22Rv1 (cell line): ENCODE measurements at regions not wholly inside any gene's neighbourhood (a gene's known extent, or its start where the extent isn't known, plus 50 kb on each side); places are given as distances from the start of the nearest gene placed in this dataset.

Experiments used
- H3K27ac ChIP-seq: fragments of 450-650 bp; 2 replicates; pipeline ENCODE4 v1.5.1; 2017
- CTCF ChIP-seq: fragments of 450-650 bp; IDR thresholded peaks from 2 replicates; pipeline ENCODE4 v1.5.1; 2017; ENCODE audit warnings: mild to moderate bottlenecking
- ZFX ChIP-seq: fragments of 450-650 bp; IDR thresholded peaks from 2 replicates; pipeline ENCODE4 v1.6.1; 2017; ENCODE audit warnings: antibody characterized with exemption, borderline replicate concordance

- TF ChIP-seq CTCF, result no peak
- no peak for TF ChIP-seq ZFX
- no peak overlapping the region for H3K27ac ChIP-seq
Measured at GRCh38 chr15:77807611-77808010, 174.9 kb upstream of the LINGO1 start.

GRCh38 chr15:77807115-77807514 lies 174.4 kb upstream of the LINGO1 start:
- no peak for TF ChIP-seq CTCF
- TF ChIP-seq ZFX, result no peak
- H3K27ac ChIP-seq, result no peak overlapping the region

GRCh38 chr15:77804210-77804609 lies 171.5 kb upstream of the LINGO1 start:
- TF ChIP-seq ZFX, result no peak
- TF ChIP-seq CTCF, result no peak
- no peak overlapping the region for H3K27ac ChIP-seq

GRCh38 chr15:77803487-77803886 lies 170.8 kb upstream of the LINGO1 start:
- H3K27ac ChIP-seq, result no peak overlapping the region
- TF ChIP-seq ZFX (no peak), CTCF (no peak)

GRCh38 chr15:77800305-77800704 lies 167.6 kb upstream of the LINGO1 start:
- TF ChIP-seq ZFX (no peak), CTCF (no peak)
- H3K27ac ChIP-seq, result no peak overlapping the region

- no peak overlapping the region for H3K27ac ChIP-seq
- no peak for TF ChIP-seq ZFX
- TF ChIP-seq CTCF, result no peak
Measured at GRCh38 chr15:77798847-77799246, 166.1 kb upstream of the LINGO1 start.

- H3K27ac ChIP-seq, result no peak overlapping the region
- TF ChIP-seq CTCF (no peak), ZFX (no peak)
Measured at GRCh38 chr15:77798151-77798835, 165.6 kb upstream of the LINGO1 start.
